ENCODE measurements at regions not wholly inside any gene's neighbourhood (a gene's known extent, or its start where the extent isn't known, plus 50 kb on each side); places are given as distances from the start of the nearest gene placed in this dataset.
"Not testable (repeated sequence)": the region's sequence is repeated elsewhere in the genome, so short reads cannot be mapped to it uniquely, and the experiment has no call there.

- Histone ChIP-seq H3K4me1 (peaks cover 23% of the 10 kb centered on the region), H3K27ac (replicated peaks) (no peak overlapping the region), H3K4me3 (no peak overlapping the region), H3K27me3 (ENCODE audit: low read depth) (no peaks in the 10 kb centered on the region), H3K9me3 (replicated peaks) (no peaks in the 10 kb centered on the region), H3K36me3 (peaks cover 14% of the 10 kb centered on the region)
- no peak for TF ChIP-seq CTCF (IDR thresholded peaks at IDR 0.05; ENCODE audit: borderline replicate concordance)
- intact Hi-C loops (cut with micrococcal nuclease) = no loop called here
- DNase-seq = no peak
Measured at GRCh38 chr15:62647843-62648505, 394.6 kb upstream of the TPM1 start.

- H3K36me3 ChIP-seq = peaks cover 24% of the 10 kb centered on the region
- peaks cover 2% of the 10 kb centered on the region for H3K9me3 ChIP-seq (replicated peaks)
- no peak for DNase-seq
- H3K27me3 ChIP-seq (ENCODE audit: low read depth) = no peaks in the 10 kb centered on the region
- intact Hi-C loops (cut with micrococcal nuclease) = no loop called here
- no peak overlapping the region for H3K4me3 ChIP-seq
- peak; percentile 54 for TF ChIP-seq CTCF (IDR thresholded peaks at IDR 0.05; ENCODE audit: borderline replicate concordance)
- H3K4me1 ChIP-seq = peaks cover 23% of the 10 kb centered on the region
- H3K27ac ChIP-seq (replicated peaks) = no peak overlapping the region
Measured at GRCh38 chr15:62648954-62649353, 393.6 kb upstream of the TPM1 start.

GRCh38 chr15:62649793-62650420, 392.6 kb upstream of the TPM1 start:
- intact Hi-C loops (cut with micrococcal nuclease) = loop anchor here (10.0 kb wide), 1 partner anchor 255 kb away; the partner anchor contains the start of gene TLN2
- peak overlapping the region; percentile 50 for H3K27ac ChIP-seq (replicated peaks)
- H3K9me3 ChIP-seq (replicated peaks) = peaks cover 3% of the 10 kb centered on the region
- no peaks in the 10 kb centered on the region for H3K27me3 ChIP-seq (ENCODE audit: low read depth)
- H3K4me3 ChIP-seq = no peak overlapping the region
- H3K36me3 ChIP-seq = peaks cover 29% of the 10 kb centered on the region
- no peak for TF ChIP-seq CTCF (IDR thresholded peaks at IDR 0.05; ENCODE audit: borderline replicate concordance)
- DNase-seq = no peak
- H3K4me1 ChIP-seq = peaks cover 23% of the 10 kb centered on the region

GRCh38 chr15:62653122-62653521, 389.4 kb upstream of the TPM1 start:
- peaks cover 45% of the 10 kb centered on the region for H3K36me3 ChIP-seq
- no peak overlapping the region for H3K4me3 ChIP-seq
- no peak for DNase-seq
- no peak for TF ChIP-seq CTCF (IDR thresholded peaks at IDR 0.05; ENCODE audit: borderline replicate concordance)
- intact Hi-C loops (cut with micrococcal nuclease) = loop anchor here (10.0 kb wide), 1 partner anchor 258 kb away; the partner anchor contains the start of gene TLN2
- peaks cover 3% of the 10 kb centered on the region for H3K9me3 ChIP-seq (replicated peaks)
- H3K27ac ChIP-seq (replicated peaks) = no peak overlapping the region
- H3K27me3 ChIP-seq (ENCODE audit: low read depth) = no peaks in the 10 kb centered on the region
- H3K4me1 ChIP-seq = peaks cover 26% of the 10 kb centered on the region

DNA sequence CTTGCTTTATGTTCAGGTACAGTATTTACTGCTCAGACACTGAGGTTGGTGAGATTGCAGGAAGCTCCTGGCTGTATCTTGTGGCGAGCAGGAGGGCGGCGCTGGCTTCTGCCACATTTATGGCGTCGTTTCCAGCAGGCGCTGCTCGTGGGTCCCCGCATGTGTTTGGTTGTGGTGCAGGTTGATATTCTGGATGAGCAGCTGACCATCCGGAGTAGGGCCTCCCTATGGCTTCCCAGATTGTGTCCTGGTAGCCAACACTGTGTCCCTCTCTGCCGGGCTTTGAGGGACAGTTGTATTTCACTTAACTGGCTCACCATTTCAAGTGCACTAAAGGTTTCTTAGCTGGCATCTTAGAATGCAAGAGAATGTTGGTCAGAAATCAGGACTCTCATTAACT, 386.5 kb upstream of the TPM1 start:
- Histone ChIP-seq H3K27ac (replicated peaks) (no peak overlapping the region), H3K4me3 (no peak overlapping the region), H3K36me3 (peaks cover 59% of the 10 kb centered on the region), H3K4me1 (peaks cover 14% of the 10 kb centered on the region), H3K9me3 (replicated peaks) (peaks cover 3% of the 10 kb centered on the region), H3K27me3 (ENCODE audit: low read depth) (no peaks in the 10 kb centered on the region)
- intact Hi-C loops (cut with micrococcal nuclease) = loop anchor here (10.0 kb wide), 1 partner anchor 261 kb away; the partner anchor contains the start of gene TLN2
- no peak for TF ChIP-seq CTCF (IDR thresholded peaks at IDR 0.05; ENCODE audit: borderline replicate concordance)
- DNase-seq = no peak

DNA sequence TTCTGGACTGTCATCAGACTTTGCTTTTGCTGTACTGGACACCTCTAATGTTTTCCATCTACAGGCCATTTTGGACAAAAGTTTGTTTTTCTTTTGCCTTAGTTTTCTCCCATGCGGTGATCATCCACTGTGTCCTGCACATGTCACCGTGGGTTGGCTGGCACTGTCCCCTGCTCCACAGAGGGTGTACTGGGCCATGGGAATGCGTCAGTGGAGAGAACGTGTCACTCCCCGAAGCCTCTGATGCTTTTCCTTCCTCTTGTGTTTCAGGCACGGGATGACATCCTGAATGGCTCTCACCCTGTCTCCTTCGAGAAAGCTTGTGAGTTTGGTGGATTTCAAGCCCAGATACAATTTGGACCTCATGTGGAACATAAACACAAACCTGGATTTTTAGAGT, 385.0 kb upstream of the TPM1 start:
- not testable (repeated sequence) for H3K9me3 ChIP-seq (replicated peaks); DNase-seq; H3K27me3 ChIP-seq (ENCODE audit: low read depth); H3K4me3 ChIP-seq; H3K27ac ChIP-seq (replicated peaks)
- peaks cover 49% of the 10 kb centered on the region for H3K36me3 ChIP-seq
- H3K4me1 ChIP-seq = peaks cover 14% of the 10 kb centered on the region
- intact Hi-C loops (cut with micrococcal nuclease) = loop anchor here (10.0 kb wide), 1 partner anchor 263 kb away; the partner anchor contains the start of gene TLN2
